HEK293 (cell line): ENCODE measurements at regions not wholly inside any gene's neighbourhood (a gene's known extent, or its start where the extent isn't known, plus 50 kb on each side); places are given as distances from the start of the nearest gene placed in this dataset.

Source experiments
- CTCF ChIP-seq: fragments of 450-650 bp; formaldehyde crosslinking; IDR thresholded peaks from 2 replicates; pipeline ENCODE4 v1.5.1; 2016; ENCODE audit warnings: missing biosample characterization, missing genetic modification characterization
- KLF9 ChIP-seq: fragments of 450-650 bp; formaldehyde crosslinking; IDR thresholded peaks from 2 replicates; pipeline ENCODE4 v1.5.1; 2016; ENCODE audit warnings: missing biosample characterization, missing genetic modification characterization, low read depth
- SALL2 ChIP-seq: fragments of 450-650 bp; formaldehyde crosslinking; IDR thresholded peaks from 2 replicates; pipeline ENCODE4 v1.5.0; 2017; ENCODE audit warnings: missing biosample characterization, mild to moderate bottlenecking, missing genetic modification characterization, borderline replicate concordance
- SETDB1 ChIP-seq: IDR thresholded peaks from one replicate; pipeline ENCODE4 v1.6.1; 2017; ENCODE audit warnings: mild to moderate bottlenecking, low read length, moderate library complexity, mixed read lengths; ENCODE audit not compliant: insufficient read length
- ZNF169 ChIP-seq: fragments of 450-650 bp; formaldehyde crosslinking; IDR thresholded peaks from 2 replicates; pipeline ENCODE4 v1.5.1; 2016; ENCODE audit warnings: missing biosample characterization, missing genetic modification characterization
- ZNF423 ChIP-seq: fragments of 450-650 bp; formaldehyde crosslinking; IDR thresholded peaks from 2 replicates; pipeline ENCODE4 v1.5.1; 2016; ENCODE audit warnings: missing biosample characterization, missing genetic modification characterization
- ZNF626 ChIP-seq: fragments of 450-650 bp; sonication (Bioruptor Pico); formaldehyde crosslinking; IDR thresholded peaks from 2 replicates; pipeline ENCODE4 v1.5.1; 2018; ENCODE audit warnings: missing biosample characterization, missing genetic modification characterization, inconsistent platforms
- TF ChIP-seq, protein P1 (sequence below): sonication (generic); formaldehyde crosslinking; IDR thresholded peaks from 2 replicates; pipeline ENCODE4 v1.8.1; 2022; ENCODE audit warnings: mild to moderate bottlenecking, moderate library complexity, missing genetic modification reagents

GRCh38 chr6:156650896-156651390 lies 126.2 kb upstream of the ARID1B start:
- TF ChIP-seq ZNF169 (tag by site-specific recombination) (no peak), SETDB1 (no peak), CTCF (tag by site-specific recombination) (no peak), KLF9 (tag by site-specific recombination) (no peak), ZNF626 (tag by site-specific recombination) (no peak), SALL2 (tag by site-specific recombination) (no peak), ZNF423 (tag by site-specific recombination) (no peak)
- TF ChIP-seq, protein P1, sequence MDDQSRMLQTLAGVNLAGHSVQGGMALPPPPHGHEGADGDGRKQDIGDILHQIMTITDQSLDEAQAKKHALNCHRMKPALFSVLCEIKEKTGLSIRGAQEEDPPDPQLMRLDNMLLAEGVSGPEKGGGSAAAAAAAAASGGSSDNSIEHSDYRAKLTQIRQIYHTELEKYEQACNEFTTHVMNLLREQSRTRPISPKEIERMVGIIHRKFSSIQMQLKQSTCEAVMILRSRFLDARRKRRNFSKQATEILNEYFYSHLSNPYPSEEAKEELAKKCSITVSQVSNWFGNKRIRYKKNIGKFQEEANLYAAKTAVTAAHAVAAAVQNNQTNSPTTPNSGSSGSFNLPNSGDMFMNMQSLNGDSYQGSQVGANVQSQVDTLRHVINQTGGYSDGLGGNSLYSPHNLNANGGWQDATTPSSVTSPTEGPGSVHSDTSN (CRISPR knock-in tag) = no peak
